ENCODE measurements at regions not wholly inside any gene's neighbourhood (a gene's known extent, or its start where the extent isn't known, plus 50 kb on each side); places are given as distances from the start of the nearest gene placed in this dataset.

- Histone ChIP-seq H3K4me3 (ENCODE audit: low read depth, low read length) (no peak overlapping the region), H3K27me3 (ENCODE audit: control insufficient read depth, insufficient read depth, low read length) (no peaks in the 10 kb centered on the region), H3K36me3 (ENCODE audit: control insufficient read depth, insufficient read depth, low read length) (no peaks in the 10 kb centered on the region)
- no peak for TF ChIP-seq CTCF (IDR thresholded peaks at IDR 0.05; ENCODE audit: insufficient read depth, low read length, poor library complexity, severe bottlenecking)
- DNase-seq (ENCODE audit: low read depth), result no peak
Measured at GRCh38 chr2:224178056-224178455, 139.0 kb upstream of the SERPINE2 start.

- TF ChIP-seq CTCF (IDR thresholded peaks at IDR 0.05; ENCODE audit: insufficient read depth, low read length, poor library complexity, severe bottlenecking), result no peak
- no peak for DNase-seq (ENCODE audit: low read depth)
- Histone ChIP-seq H3K27me3 (ENCODE audit: control insufficient read depth, insufficient read depth, low read length) (no peaks in the 10 kb centered on the region), H3K4me3 (ENCODE audit: low read depth, low read length) (no peak overlapping the region), H3K36me3 (ENCODE audit: control insufficient read depth, insufficient read depth, low read length) (no peaks in the 10 kb centered on the region)
Measured at GRCh38 chr2:224175538-224175937, 136.5 kb upstream of the SERPINE2 start.

- no peak for DNase-seq (ENCODE audit: low read depth)
- H3K4me3 ChIP-seq (ENCODE audit: low read depth, low read length), result no peak overlapping the region
- H3K27me3 ChIP-seq (ENCODE audit: control insufficient read depth, insufficient read depth, low read length), result no peaks in the 10 kb centered on the region
- no peak for TF ChIP-seq CTCF (IDR thresholded peaks at IDR 0.05; ENCODE audit: insufficient read depth, low read length, poor library complexity, severe bottlenecking)
- H3K36me3 ChIP-seq (ENCODE audit: control insufficient read depth, insufficient read depth, low read length), result no peaks in the 10 kb centered on the region
Measured at GRCh38 chr2:224174990-224175389, 135.9 kb upstream of the SERPINE2 start.

GRCh38 chr2:224174521-224174920 lies 135.4 kb upstream of the SERPINE2 start:
- H3K36me3 ChIP-seq (ENCODE audit: control insufficient read depth, insufficient read depth, low read length), result no peaks in the 10 kb centered on the region
- no peaks in the 10 kb centered on the region for H3K27me3 ChIP-seq (ENCODE audit: control insufficient read depth, insufficient read depth, low read length)
- DNase-seq (ENCODE audit: low read depth), result no peak
- H3K4me3 ChIP-seq (ENCODE audit: low read depth, low read length), result no peak overlapping the region
- no peak for TF ChIP-seq CTCF (IDR thresholded peaks at IDR 0.05; ENCODE audit: insufficient read depth, low read length, poor library complexity, severe bottlenecking)

- no peak for TF ChIP-seq CTCF (IDR thresholded peaks at IDR 0.05; ENCODE audit: insufficient read depth, low read length, poor library complexity, severe bottlenecking)
- Histone ChIP-seq H3K27me3 (ENCODE audit: control insufficient read depth, insufficient read depth, low read length) (no peaks in the 10 kb centered on the region), H3K4me3 (ENCODE audit: low read depth, low read length) (no peak overlapping the region), H3K36me3 (ENCODE audit: control insufficient read depth, insufficient read depth, low read length) (no peaks in the 10 kb centered on the region)
- no peak for DNase-seq (ENCODE audit: low read depth)
Measured at GRCh38 chr2:224173933-224174332, 134.8 kb upstream of the SERPINE2 start.

GRCh38 chr2:224173210-224173609 lies 134.1 kb upstream of the SERPINE2 start:
- TF ChIP-seq CTCF (IDR thresholded peaks at IDR 0.05; ENCODE audit: insufficient read depth, low read length, poor library complexity, severe bottlenecking), result no peak

More at GRCh38 chr2:224173210-224173609, 134.1 kb upstream of the SERPINE2 start:
- H3K36me3 ChIP-seq (ENCODE audit: control insufficient read depth, insufficient read depth, low read length), result no peaks in the 10 kb centered on the region
- no peak overlapping the region for H3K4me3 ChIP-seq (ENCODE audit: low read depth, low read length)
- no peak for DNase-seq (ENCODE audit: low read depth)
- H3K27me3 ChIP-seq (ENCODE audit: control insufficient read depth, insufficient read depth, low read length), result no peaks in the 10 kb centered on the region

All from kidney epithelial cell (primary cell).